HG02588 (cell line): ENCODE measurements at regions not wholly inside any gene's neighbourhood (a gene's known extent, or its start where the extent isn't known, plus 50 kb on each side); places are given as distances from the start of the nearest gene placed in this dataset.

Experiments used
- ATAC-seq: cut with Tn5 transposase; IDR thresholded peaks from one replicate; pipeline ENCODE4 v1.9.1; 2021; ENCODE audit warnings: mild to moderate bottlenecking, moderate library complexity; ENCODE audit not compliant: unreplicated experiment

- no peak for ATAC-seq
These were observed 124.2 kb downstream of the TMEM161B start for GRCh38 chr5:88144219-88145001.

- no peak for ATAC-seq
These were observed 124.9 kb downstream of the TMEM161B start for GRCh38 chr5:88143693-88144218.

GRCh38 chr5:88142886-88143692, 125.6 kb downstream of the TMEM161B start:
- ATAC-seq: no peak

DNA sequence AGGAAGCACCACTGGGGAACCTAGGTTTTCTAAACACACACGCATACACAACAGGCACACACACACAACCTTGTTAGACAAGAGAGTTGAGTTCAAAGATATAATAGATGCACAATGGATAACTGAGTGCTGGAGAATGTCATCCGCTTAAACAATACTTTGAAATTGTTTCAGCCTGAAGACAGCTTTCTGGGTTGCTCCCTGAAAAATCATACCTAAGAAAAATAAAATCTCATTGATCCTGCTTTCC, 126.1 kb downstream of the TMEM161B start:
- ATAC-seq: no peak

- ATAC-seq: peak; percentile 85
These were observed 127.5 kb downstream of the TMEM161B start for GRCh38 chr5:88140856-88141752.

- ATAC-seq: no peak
These were observed 128.2 kb downstream of the TMEM161B start for GRCh38 chr5:88140396-88140855.

GRCh38 chr5:88130211-88130815, 138.3 kb downstream of the TMEM161B start:
- no peak for ATAC-seq

GRCh38 chr5:88128813-88129212, 139.8 kb downstream of the TMEM161B start:
- no peak for ATAC-seq

GRCh38 chr5:88119535-88120125, 149.0 kb downstream of the TMEM161B start:
- ATAC-seq: no peak

DNA sequence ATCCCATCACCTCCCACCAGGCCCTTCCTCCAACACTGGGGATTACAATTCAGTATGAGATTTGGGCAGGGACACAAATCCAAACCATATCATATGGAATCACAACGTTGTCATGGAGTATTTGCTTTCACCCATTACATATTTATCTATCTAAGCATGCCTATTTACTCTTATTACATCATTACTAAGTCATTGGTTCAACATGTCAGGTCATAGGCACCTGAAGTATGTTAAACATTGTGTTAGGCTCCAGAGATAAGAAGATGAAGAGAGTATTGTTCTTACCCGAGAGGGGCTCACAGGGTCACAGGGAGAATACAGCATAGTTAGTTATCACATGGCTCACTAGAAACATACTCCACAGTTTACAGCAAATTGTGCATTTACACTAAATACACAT, 150.5 kb downstream of the TMEM161B start:
- no peak for ATAC-seq

- ATAC-seq: no peak
These were observed 151.1 kb downstream of the TMEM161B start for GRCh38 chr5:88117546-88117945.

DNA sequence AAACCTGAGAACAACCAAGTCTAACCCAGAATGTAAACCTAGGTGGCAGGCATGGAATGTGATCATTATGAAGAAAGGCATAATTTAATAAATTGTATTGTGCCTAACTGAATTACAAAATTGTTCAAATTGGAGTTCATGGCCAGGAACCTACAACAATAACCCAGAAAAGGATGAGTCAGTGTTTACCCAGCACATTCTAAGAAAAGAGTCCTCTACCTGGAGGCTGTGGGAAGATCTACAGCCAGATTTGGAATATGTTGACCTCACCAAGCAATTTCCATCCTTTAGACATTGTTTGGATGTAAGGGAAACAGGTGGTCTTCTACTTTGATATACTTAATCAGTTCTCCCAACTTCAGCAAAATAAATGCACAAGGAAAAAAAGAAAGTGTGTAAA, 152.2 kb downstream of the TMEM161B start:
- ATAC-seq: no peak

DNA sequence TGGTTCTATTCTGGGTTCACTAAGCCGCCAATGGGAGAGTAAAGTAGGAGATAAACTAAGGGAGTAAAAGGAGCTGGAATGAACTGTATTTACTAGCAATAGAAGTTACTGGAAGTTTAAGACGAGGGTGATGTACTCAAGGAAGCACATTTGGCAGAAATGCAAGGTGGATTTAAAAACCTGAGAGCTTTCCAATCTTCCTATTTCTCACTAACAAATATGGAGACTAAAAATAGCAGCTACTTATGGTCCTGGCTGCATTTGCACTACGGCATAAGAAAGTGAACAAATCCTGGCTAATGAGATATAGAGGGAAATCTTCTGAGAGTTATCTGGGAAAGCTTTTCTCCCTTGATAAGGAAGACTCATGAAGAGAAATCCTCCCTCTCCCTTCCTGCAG, 153.4 kb downstream of the TMEM161B start:
- ATAC-seq: no peak

GRCh38 chr5:88113429-88113828, 155.2 kb downstream of the TMEM161B start:
- ATAC-seq: no peak

DNA sequence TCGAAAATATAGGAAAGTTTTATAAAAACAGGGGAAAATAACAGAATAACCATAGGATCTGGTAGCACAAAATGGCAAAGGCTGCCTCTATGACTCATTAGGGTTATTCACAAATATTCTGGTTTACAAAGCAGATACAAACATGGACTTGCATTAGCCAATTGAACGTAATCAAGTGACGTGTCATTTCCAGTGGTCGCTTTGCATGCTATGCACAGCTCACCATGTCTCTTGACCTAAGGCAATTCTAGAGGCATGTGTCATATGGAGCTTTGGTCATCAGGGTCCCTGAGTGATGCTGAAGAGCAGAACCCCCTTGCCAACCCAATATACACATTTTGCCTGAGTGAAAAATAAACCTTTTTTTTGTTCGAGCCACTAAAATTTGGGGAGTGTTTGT, 158.8 kb downstream of the TMEM161B start:
- ATAC-seq: no peak

- no peak for ATAC-seq
These were observed 160.0 kb downstream of the TMEM161B start for GRCh38 chr5:88108490-88109279.

GRCh38 chr5:88094906-88095496, 173.6 kb downstream of the TMEM161B start:
- no peak for ATAC-seq

GRCh38 chr5:88094403-88094802, 174.2 kb downstream of the TMEM161B start:
- ATAC-seq: no peak

- ATAC-seq: no peak
These were observed 174.9 kb downstream of the TMEM161B start for GRCh38 chr5:88093765-88094164.
